ENCODE measurements at regions not wholly inside any gene's neighbourhood (a gene's known extent, or its start where the extent isn't known, plus 50 kb on each side); places are given as distances from the start of the nearest gene placed in this dataset.
"Not testable (repeated sequence)": the region's sequence is repeated elsewhere in the genome, so short reads cannot be mapped to it uniquely, and the experiment has no call there.

GRCh38 chr19:34089566-34089965 is 82.7 kb upstream of the LSM14A start:
- TF ChIP-seq, protein P1, sequence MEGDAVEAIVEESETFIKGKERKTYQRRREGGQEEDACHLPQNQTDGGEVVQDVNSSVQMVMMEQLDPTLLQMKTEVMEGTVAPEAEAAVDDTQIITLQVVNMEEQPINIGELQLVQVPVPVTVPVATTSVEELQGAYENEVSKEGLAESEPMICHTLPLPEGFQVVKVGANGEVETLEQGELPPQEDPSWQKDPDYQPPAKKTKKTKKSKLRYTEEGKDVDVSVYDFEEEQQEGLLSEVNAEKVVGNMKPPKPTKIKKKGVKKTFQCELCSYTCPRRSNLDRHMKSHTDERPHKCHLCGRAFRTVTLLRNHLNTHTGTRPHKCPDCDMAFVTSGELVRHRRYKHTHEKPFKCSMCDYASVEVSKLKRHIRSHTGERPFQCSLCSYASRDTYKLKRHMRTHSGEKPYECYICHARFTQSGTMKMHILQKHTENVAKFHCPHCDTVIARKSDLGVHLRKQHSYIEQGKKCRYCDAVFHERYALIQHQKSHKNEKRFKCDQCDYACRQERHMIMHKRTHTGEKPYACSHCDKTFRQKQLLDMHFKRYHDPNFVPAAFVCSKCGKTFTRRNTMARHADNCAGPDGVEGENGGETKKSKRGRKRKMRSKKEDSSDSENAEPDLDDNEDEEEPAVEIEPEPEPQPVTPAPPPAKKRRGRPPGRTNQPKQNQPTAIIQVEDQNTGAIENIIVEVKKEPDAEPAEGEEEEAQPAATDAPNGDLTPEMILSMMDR (IDR thresholded peaks at IDR 0.05; ENCODE audit: poor library complexity, severe bottlenecking): no peak
- DNase-seq (ENCODE audit: low spot score): no peak
- H3K9me3 ChIP-seq (ENCODE audit: severe bottlenecking): no peaks in the 10 kb centered on the region

GRCh38 chr19:34094960-34095359 is 77.3 kb upstream of the LSM14A start:
- DNase-seq (ENCODE audit: low spot score) (no peak), ATAC-seq (ENCODE audit: low read depth) (no peak)
- Histone ChIP-seq H3K27me3 (ENCODE audit: insufficient read depth, poor library complexity, severe bottlenecking) (no peaks in the 10 kb centered on the region), H3K4me1 (ENCODE audit: insufficient read depth, poor library complexity, severe bottlenecking) (no peaks in the 10 kb centered on the region), H3K4me3 (ENCODE audit: severe bottlenecking) (no peak overlapping the region), H3K27ac (ENCODE audit: poor library complexity, severe bottlenecking) (no peak overlapping the region), H3K9me3 (ENCODE audit: severe bottlenecking) (no peaks in the 10 kb centered on the region), H3K36me3 (ENCODE audit: low read depth) (no peaks in the 10 kb centered on the region)
- TF ChIP-seq, protein P1 (IDR thresholded peaks at IDR 0.05; ENCODE audit: poor library complexity, severe bottlenecking): no peak

More at GRCh38 chr19:34089566-34089965, 82.7 kb upstream of the LSM14A start:
- Histone ChIP-seq H3K36me3 (ENCODE audit: low read depth) (no peaks in the 10 kb centered on the region), H3K27me3 (ENCODE audit: insufficient read depth, poor library complexity, severe bottlenecking) (peaks cover 7% of the 10 kb centered on the region), H3K4me1 (ENCODE audit: insufficient read depth, poor library complexity, severe bottlenecking) (no peaks in the 10 kb centered on the region), H3K27ac (ENCODE audit: poor library complexity, severe bottlenecking) (no peak overlapping the region), H3K4me3 (ENCODE audit: severe bottlenecking) (no peak overlapping the region)
- ATAC-seq (ENCODE audit: low read depth): no peak

DNA sequence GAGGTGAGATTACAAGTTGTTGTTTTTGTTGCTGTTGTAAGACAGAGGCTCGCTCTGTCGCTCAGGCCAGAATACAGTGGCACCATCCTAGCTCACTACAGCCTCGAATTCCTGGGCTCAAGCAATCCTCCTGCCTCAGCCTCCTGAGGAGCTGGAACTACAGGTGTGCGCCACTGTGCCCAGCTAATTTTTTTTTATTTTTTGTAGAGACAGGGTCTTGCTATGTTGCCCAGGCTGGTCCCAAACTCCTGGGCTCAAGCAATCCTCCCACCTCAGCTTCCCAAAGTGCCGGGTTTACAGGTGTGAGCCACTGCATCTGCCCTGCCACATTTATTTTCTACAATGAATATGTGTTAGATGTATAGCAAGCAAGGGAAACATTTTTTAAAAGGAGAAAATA is 76.9 kb upstream of the LSM14A start:
- not testable (repeated sequence) for H3K27me3 ChIP-seq (ENCODE audit: insufficient read depth, poor library complexity, severe bottlenecking); DNase-seq (ENCODE audit: low spot score); ATAC-seq (ENCODE audit: low read depth); H3K27ac ChIP-seq (ENCODE audit: poor library complexity, severe bottlenecking); H3K36me3 ChIP-seq (ENCODE audit: low read depth); H3K4me1 ChIP-seq (ENCODE audit: insufficient read depth, poor library complexity, severe bottlenecking); H3K9me3 ChIP-seq (ENCODE audit: severe bottlenecking); H3K4me3 ChIP-seq (ENCODE audit: severe bottlenecking)

GRCh38 chr19:34096020-34096915 is 76.0 kb upstream of the LSM14A start:
- Histone ChIP-seq H3K9me3 (ENCODE audit: severe bottlenecking) (no peaks in the 10 kb centered on the region), H3K36me3 (ENCODE audit: low read depth) (no peaks in the 10 kb centered on the region), H3K27me3 (ENCODE audit: insufficient read depth, poor library complexity, severe bottlenecking) (no peaks in the 10 kb centered on the region), H3K4me1 (ENCODE audit: insufficient read depth, poor library complexity, severe bottlenecking) (no peaks in the 10 kb centered on the region), H3K4me3 (ENCODE audit: severe bottlenecking) (no peak overlapping the region), H3K27ac (ENCODE audit: poor library complexity, severe bottlenecking) (no peak overlapping the region)
- DNase-seq (ENCODE audit: low spot score) (no peak), ATAC-seq (ENCODE audit: low read depth) (peak; percentile 36; the same call in 1 of the 3 replicates)
- TF ChIP-seq, protein P1 (IDR thresholded peaks at IDR 0.05; ENCODE audit: poor library complexity, severe bottlenecking): peak; percentile 74

DNA sequence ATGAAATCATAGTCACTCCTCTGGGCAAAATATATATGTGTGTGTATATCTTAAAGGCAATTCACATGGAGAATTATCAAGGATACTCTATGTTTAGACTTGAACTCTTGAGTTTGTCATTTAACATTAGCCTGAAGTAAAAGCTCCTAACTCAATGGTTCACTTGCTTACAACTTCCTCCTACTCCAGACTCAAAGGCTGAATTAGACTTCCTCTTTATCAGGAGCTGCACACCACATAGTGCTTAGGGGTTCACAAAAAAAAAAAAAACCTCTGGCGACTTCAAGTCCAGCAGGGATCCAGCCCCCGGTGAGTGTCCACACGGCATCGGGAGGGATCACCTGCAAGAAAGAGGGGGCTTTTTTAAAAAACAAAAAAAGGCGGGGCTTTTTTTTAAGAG is 68.2 kb upstream of the LSM14A start:
- H3K27ac ChIP-seq (ENCODE audit: poor library complexity, severe bottlenecking): no peak overlapping the region
- DNase-seq (ENCODE audit: low spot score) (no peak), ATAC-seq (ENCODE audit: low read depth) (no peak)
- H3K9me3 ChIP-seq (ENCODE audit: severe bottlenecking): no peaks in the 10 kb centered on the region
- no peaks in the 10 kb centered on the region for H3K36me3 ChIP-seq (ENCODE audit: low read depth)
- no peaks in the 10 kb centered on the region for H3K4me1 ChIP-seq (ENCODE audit: insufficient read depth, poor library complexity, severe bottlenecking)
- TF ChIP-seq, protein P1 (IDR thresholded peaks at IDR 0.05; ENCODE audit: poor library complexity, severe bottlenecking): no peak
- no peaks in the 10 kb centered on the region for H3K27me3 ChIP-seq (ENCODE audit: insufficient read depth, poor library complexity, severe bottlenecking)
- H3K4me3 ChIP-seq (ENCODE audit: severe bottlenecking): no peak overlapping the region
